DMS53 treated with DMSO at 0.1 percent for 48 hours (cell line): ENCODE measurements at regions not wholly inside any gene's neighbourhood (a gene's known extent, or its start where the extent isn't known, plus 50 kb on each side); places are given as distances from the start of the nearest gene placed in this dataset.

Experiments
- DNase-seq: peaks from one replicate; lab custom pipeline; 2025; ENCODE audit not compliant: unreplicated experiment; lab: John Stamatoyannopoulos, UW

- no peak for DNase-seq
Observed at GRCh38 chr5:42337607-42338006, 85.6 kb upstream of the GHR start.

- DNase-seq, result no peak
Observed at GRCh38 chr5:42338136-42338535, 85.1 kb upstream of the GHR start.

GRCh38 chr5:42349163-42349562, 74.1 kb upstream of the GHR start:
- DNase-seq, result no peak

GRCh38 chr5:42351956-42352355, 71.3 kb upstream of the GHR start:
- DNase-seq, result no peak

GRCh38 chr5:42360056-42360455, 63.2 kb upstream of the GHR start:
- no peak for DNase-seq

- DNase-seq, result no peak
Observed at GRCh38 chr5:42360616-42361314, 62.5 kb upstream of the GHR start.

GRCh38 chr5:42361315-42361688, 61.9 kb upstream of the GHR start:
- DNase-seq, result no peak

GRCh38 chr5:42366051-42366450, 57.2 kb upstream of the GHR start:
- DNase-seq, result no peak
